ENCODE measurements at regions not wholly inside any gene's neighbourhood (a gene's known extent, or its start where the extent isn't known, plus 50 kb on each side); places are given as distances from the start of the nearest gene placed in this dataset.
A peak's percentile ranks its signal among the peaks of the same experiment; 100 is the strongest.

DNA sequence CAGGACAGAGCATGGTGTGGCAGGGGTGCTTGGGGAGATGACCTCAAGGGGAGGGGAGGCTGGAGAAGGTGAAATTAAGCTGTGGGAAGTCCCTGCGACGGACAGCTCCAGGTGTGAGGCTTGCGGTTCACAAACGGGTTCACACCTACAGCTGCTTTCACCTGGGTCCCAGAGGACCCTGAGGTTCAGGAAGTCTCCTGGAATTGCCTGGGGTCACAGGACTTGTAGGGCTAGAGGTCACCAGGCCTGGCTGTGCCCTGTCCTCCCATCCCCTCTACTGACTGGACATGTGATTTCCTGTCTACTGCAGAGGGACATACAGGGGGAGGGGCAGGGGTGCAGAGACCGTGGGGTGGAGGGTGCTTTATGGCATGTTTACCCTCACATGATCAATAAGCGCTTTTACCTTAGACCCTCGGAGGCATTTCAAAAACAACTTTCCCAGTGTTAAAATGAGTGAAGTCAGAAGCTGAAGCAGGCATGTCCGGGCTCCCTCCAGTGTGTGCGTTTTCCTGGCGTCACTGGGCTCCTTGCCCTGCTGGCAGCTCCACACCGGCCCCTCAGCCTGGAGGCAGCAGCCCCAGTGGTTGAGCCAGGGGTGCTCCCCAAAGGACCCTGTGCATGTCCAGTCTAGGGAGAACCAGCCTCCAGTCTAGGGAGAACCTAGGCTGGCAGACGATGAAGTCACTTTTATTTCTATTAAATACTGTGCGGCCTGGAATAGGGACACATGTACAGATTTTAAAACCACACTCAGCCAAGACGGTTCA is 66.6 kb upstream of the IGFBP3 start:
- no peak for FAIRE-seq
- no peak for DNase-seq (ENCODE audit: insufficient read length, low spot score)
- TF ChIP-seq, protein P1, sequence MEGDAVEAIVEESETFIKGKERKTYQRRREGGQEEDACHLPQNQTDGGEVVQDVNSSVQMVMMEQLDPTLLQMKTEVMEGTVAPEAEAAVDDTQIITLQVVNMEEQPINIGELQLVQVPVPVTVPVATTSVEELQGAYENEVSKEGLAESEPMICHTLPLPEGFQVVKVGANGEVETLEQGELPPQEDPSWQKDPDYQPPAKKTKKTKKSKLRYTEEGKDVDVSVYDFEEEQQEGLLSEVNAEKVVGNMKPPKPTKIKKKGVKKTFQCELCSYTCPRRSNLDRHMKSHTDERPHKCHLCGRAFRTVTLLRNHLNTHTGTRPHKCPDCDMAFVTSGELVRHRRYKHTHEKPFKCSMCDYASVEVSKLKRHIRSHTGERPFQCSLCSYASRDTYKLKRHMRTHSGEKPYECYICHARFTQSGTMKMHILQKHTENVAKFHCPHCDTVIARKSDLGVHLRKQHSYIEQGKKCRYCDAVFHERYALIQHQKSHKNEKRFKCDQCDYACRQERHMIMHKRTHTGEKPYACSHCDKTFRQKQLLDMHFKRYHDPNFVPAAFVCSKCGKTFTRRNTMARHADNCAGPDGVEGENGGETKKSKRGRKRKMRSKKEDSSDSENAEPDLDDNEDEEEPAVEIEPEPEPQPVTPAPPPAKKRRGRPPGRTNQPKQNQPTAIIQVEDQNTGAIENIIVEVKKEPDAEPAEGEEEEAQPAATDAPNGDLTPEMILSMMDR (IDR thresholded peaks at IDR 0.05; ENCODE audit: insufficient read depth, missing control alignments), result no peak

DNA sequence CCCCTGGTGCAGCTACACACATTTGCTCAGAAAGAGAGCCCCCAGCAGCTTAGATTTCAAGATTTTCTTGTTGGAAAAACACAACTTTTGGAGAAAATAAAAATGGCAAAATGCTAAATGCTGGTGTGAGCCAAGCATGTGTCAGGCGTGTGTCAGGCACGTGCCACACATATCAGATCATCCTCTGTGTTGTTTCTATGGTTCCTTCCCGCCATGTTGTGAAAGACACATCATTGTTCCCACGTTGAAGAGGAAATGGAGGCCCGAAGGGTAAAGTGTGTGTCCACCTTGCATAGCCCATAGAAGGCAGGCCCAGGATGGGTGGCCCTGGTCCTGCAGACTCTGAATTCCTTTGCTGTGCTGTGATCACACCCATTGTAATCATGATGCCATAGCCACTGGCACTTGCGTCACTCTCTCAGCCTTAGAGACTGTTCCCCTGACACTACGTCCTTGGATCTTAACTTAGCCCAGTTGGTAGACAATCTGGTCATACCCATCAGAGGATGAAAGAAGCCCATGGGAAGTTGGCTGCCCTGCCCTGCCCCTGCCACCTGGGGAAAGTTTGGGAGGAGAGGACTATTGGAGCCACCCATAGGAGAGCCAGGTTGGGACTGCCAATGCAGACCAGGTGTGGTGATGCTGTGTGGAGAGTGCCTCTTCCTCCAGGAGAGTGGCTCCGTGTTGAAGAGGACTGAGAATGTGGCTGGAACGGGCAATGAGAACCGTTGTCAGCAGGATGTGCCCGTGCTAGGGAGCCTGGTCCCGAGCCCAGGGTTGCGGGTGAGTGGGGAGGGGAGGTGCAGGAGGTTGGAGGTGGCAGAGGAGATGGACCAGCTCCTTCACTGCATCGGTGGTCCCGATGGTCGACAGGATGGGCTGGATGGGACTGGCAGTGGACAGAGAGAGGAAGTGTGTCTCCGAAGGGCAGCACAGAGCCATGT is 65.6 kb upstream of the IGFBP3 start:
- FAIRE-seq (no peak), DNase-seq (ENCODE audit: insufficient read length, low spot score) (no peak)
- TF ChIP-seq, protein P1 (IDR thresholded peaks at IDR 0.05; ENCODE audit: insufficient read depth, missing control alignments), result no peak

DNA sequence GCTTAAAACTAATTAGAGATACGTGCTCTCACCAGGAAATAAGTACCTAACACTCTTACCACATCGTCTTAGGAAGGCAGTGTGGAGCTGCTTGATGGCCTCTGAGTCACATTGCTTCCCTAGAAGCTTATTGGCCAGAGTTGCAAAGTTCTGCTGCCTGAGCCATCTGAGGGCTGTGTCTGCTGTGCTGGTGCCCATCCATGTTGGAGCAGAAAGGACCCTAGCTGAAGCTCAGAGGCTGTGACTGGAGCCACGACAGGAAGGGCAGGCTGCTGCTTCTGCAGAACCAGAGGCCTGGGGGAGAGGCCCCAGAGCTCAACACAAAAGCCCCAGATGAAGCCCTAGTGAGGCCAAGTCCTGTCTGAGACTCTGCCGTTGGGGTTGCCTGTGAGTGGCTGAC is 64.8 kb upstream of the IGFBP3 start:
- no peak for DNase-seq (ENCODE audit: insufficient read length, low spot score)
- FAIRE-seq, result no peak

DNA sequence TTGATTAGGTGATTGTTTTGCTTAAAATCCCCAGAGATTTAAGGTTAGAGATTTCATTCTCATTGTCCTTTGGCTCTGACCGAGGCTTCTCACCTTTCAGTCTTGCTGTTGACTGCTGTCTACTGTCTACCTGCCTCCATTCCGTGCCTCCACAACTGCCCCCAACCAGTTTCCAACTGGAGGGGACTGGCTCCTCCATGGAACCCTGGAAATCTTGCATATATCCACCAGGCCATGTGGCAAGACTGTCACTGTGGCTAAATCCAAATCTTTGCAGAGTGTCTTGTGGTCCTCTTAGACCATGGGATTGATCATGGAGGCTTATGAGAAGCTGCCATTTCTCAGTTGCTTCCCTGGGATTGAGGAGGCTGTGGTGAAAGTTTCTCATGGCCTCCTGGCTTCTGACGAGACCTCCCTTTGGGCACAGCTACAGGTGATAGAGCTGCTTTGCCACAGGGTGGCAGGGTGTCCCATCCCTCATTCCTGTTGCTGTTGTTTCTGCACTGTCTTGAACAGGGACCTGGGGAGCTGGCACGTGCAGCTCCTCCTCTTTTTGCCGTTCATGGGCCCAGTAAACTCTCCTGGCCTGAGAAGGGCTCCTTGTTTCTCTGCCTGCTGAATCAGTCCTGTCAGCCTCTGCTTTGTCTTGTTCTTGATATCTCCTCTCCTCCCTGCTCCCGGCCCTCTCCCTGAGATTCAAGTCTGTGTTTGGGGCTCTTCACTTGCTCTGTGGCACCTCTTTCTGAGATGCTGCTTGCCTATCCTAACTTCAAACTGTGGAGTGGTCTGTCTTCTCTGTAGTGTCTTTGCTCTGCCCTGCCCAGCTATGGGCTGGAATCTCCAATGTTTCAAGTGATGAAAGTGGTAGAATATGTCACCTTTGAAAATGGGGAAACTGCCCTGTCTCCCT is 63.6 kb upstream of the IGFBP3 start:
- FAIRE-seq, result no peak
- TF ChIP-seq, protein P1 (IDR thresholded peaks at IDR 0.05; ENCODE audit: insufficient read depth, missing control alignments), result peak; percentile 30
- DNase-seq (ENCODE audit: insufficient read length, low spot score), result no peak

More for the DNA sequence above, 64.8 kb upstream of the IGFBP3 start:
- TF ChIP-seq, protein P1 (IDR thresholded peaks at IDR 0.05; ENCODE audit: insufficient read depth, missing control alignments), result no peak

DNA sequence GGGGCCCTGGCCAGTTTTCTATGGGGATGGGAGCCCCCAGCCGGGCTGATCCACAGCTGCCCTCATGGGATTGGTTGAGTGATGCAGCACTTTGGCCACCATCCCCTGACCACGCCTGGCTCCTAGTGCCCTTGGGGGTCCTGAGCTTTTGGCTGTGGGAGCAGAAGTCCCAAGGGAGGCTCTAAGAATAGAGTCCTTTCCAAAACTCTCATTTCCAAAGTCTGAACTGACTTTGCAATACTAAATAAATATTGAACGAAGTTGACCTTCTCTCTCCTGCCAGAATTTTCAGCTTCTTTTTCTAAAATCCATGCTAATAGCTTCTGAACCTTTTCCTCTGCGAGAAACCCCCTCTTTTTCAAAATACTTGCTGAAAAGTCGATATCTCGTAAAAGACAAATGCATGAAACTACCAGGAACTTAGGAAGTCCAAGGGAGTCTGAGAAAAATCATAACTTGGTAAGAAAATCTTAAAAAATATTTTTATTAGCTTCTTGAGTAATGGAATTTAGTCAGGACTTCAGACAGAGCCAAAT is 62.7 kb upstream of the IGFBP3 start:
- FAIRE-seq (no peak), DNase-seq (ENCODE audit: insufficient read length, low spot score) (no peak)
- TF ChIP-seq, protein P1 (IDR thresholded peaks at IDR 0.05; ENCODE audit: insufficient read depth, missing control alignments), result no peak

DNA sequence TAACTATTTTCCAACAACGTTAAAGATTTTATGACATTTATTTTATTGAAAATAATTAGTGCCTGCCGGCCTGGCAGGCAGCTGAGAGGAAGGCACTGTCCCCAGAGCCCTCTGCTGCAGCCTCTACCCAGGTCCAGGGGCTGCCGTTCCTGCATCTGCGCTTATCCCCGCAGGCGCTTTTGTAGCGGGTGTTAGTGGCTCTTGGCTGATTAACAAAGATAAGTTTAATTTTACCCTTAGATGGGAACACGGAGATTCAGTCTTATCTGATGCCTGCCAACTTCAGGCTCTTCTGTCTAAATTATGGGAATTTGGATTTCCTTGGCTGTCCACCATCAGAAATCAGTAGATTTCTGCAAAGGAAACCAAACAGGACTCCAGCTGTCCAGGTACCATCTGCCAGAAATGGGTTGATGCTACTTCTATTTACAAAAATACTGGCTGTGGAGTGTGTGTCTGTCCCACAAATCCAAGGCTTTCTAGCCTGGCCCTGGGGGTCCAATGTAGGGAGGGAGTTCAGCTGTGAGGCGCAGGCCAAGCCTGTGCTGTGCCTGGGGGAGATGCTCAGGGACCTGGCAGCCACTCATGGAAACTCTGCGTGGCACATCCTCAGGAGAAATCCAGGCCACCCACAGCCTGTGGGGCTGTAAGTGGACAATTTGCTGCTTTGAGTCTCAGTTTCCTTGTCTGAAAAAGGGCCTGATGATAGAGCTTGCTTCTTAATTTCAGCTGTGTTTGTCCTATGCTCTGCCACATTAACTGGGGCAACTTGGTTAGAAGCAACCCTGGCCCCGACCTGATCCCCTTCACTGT is 62.0 kb upstream of the IGFBP3 start:
- no peak for DNase-seq (ENCODE audit: insufficient read length, low spot score)
- FAIRE-seq, result no peak
- TF ChIP-seq, protein P1 (IDR thresholded peaks at IDR 0.05; ENCODE audit: insufficient read depth, missing control alignments), result no peak
